Mesenchymal stem cell (in vitro differentiated cells and primary cell): ENCODE measurements at regions not wholly inside any gene's neighbourhood (a gene's known extent, or its start where the extent isn't known, plus 50 kb on each side); places are given as distances from the start of the nearest gene placed in this dataset.

Experiments
- DNase-seq: peaks from one replicate; pipeline ENCODE4 v3.0.0-alpha.2; 2013
- H2AFZ ChIP-seq: one replicate; pipeline ENCODE4 v1.6.1; 2013; ENCODE audit warnings: low read depth, mild to moderate bottlenecking, control low read depth, inconsistent platforms, low read length, moderate library complexity
- H2AK5ac ChIP-seq: 2 replicates; pipeline ENCODE4 v1.6.1; 2013; ENCODE audit warnings: low read length, moderate library complexity, mild to moderate bottlenecking, inconsistent platforms; ENCODE audit not compliant: severe bottlenecking
- H2BK120ac ChIP-seq: one replicate; pipeline ENCODE4 v1.6.1; 2013; ENCODE audit warnings: low read depth, mild to moderate bottlenecking, inconsistent platforms, low read length, moderate library complexity
- H2BK12ac ChIP-seq, 2 experiments: one replicate each; pipeline ENCODE4 v1.6.1; 2013; ENCODE audit warnings: inconsistent platforms in 2 of 2, low read length in 2 of 2, mild to moderate bottlenecking in 2 of 2, moderate library complexity in 2 of 2, control low read depth in 1 of 2
- H2BK15ac ChIP-seq: one replicate; pipeline ENCODE4 v1.6.1; 2013; ENCODE audit warnings: mild to moderate bottlenecking, low read depth, inconsistent platforms; ENCODE audit not compliant: poor library complexity, severe bottlenecking
- H2BK5ac ChIP-seq: 2 replicates; pipeline ENCODE4 v1.6.1; 2013; ENCODE audit warnings: low read depth, mild to moderate bottlenecking, low read length, control low read depth, inconsistent platforms; ENCODE audit not compliant: poor library complexity, severe bottlenecking
- H3K14ac ChIP-seq, 2 experiments: one replicate each; pipeline ENCODE4 v1.6.1; 2013; ENCODE audit warnings: inconsistent platforms in 2 of 2, low read length in 2 of 2, control low read depth in 1 of 2, mild to moderate bottlenecking in 1 of 2, moderate library complexity in 1 of 2
- H3K18ac ChIP-seq, 2 experiments: one replicate each; pipeline ENCODE4 v1.6.1; 2013; ENCODE audit warnings: inconsistent platforms in 2 of 2, low read length in 2 of 2, control low read depth in 1 of 2, low read depth in 1 of 2, mild to moderate bottlenecking in 1 of 2
- H3K23ac ChIP-seq, 2 experiments: one replicate each; pipeline ENCODE4 v1.6.1; 2013; ENCODE audit warnings: inconsistent platforms in 2 of 2, low read length in 2 of 2, mild to moderate bottlenecking in 2 of 2, moderate library complexity in 2 of 2, control low read depth in 1 of 2
- H3K27ac ChIP-seq: 2 replicates; pipeline ENCODE4 v1.5.1; 2013; ENCODE audit warnings: mild to moderate bottlenecking, moderate library complexity, low read length, control low read depth, inconsistent platforms; ENCODE audit not compliant: poor library complexity, severe bottlenecking
- H3K27me3 ChIP-seq, 2 experiments: 2 replicates each; pipeline versions ENCODE4 v1.6.1 to v1.7.0; 2013; ENCODE audit warnings: low read length in 2 of 2, mild to moderate bottlenecking in 2 of 2, moderate library complexity in 2 of 2, control low read depth in 1 of 2, inconsistent platforms in 1 of 2; ENCODE audit not compliant: control insufficient read depth in 1 of 2, insufficient read depth in 1 of 2
- H3K36me3 ChIP-seq, 2 experiments: 2 replicates each; pipeline versions ENCODE4 v1.6.1 to v1.7.0; 2013; ENCODE audit warnings: low read length in 2 of 2, control low read depth in 1 of 2, inconsistent platforms in 1 of 2, low read depth in 1 of 2, mild to moderate bottlenecking in 1 of 2; ENCODE audit not compliant: insufficient read depth in 2 of 2, control insufficient read depth in 1 of 2
- H3K4ac ChIP-seq, 2 experiments: one replicate each; pipeline ENCODE4 v1.6.1; 2013; ENCODE audit warnings: inconsistent platforms in 2 of 2, low read length in 2 of 2, mild to moderate bottlenecking in 2 of 2, moderate library complexity in 2 of 2, control low read depth in 1 of 2, low read depth in 1 of 2
- H3K4me1 ChIP-seq: 2 replicates; pipeline ENCODE4 v1.6.1; 2013; ENCODE audit warnings: low read depth, low read length, control low read depth; ENCODE audit not compliant: control insufficient read depth, insufficient read depth
- H3K4me2 ChIP-seq: 2 replicates; pipeline ENCODE4 v1.6.1; 2013; ENCODE audit warnings: low read length, mild to moderate bottlenecking, inconsistent platforms; ENCODE audit not compliant: poor library complexity, severe bottlenecking
- H3K4me3 ChIP-seq, 2 experiments: 2 replicates each; pipeline versions ENCODE4 v1.5.1 to v1.7.0; 2013; ENCODE audit warnings: low read length in 2 of 2, mild to moderate bottlenecking in 2 of 2, control low read depth in 1 of 2, low read depth in 1 of 2; ENCODE audit not compliant: insufficient read depth in 1 of 2
- H3K79me1 ChIP-seq: replicated peaks from 2 replicates; pipeline ENCODE4 v1.6.1; 2013; ENCODE audit warnings: mild to moderate bottlenecking, control low read depth, low read length, inconsistent platforms; ENCODE audit not compliant: poor library complexity, severe bottlenecking
- H3K9ac ChIP-seq: 2 replicates; pipeline ENCODE4 v1.7.0; 2013; ENCODE audit warnings: mild to moderate bottlenecking, low read length, moderate library complexity
- H3K9me3 ChIP-seq: 2 replicates; pipeline ENCODE4 v1.7.0; 2013; ENCODE audit warnings: mild to moderate bottlenecking, low read length; ENCODE audit not compliant: control insufficient read depth
- H4K8ac ChIP-seq: one replicate; pipeline ENCODE4 v1.6.1; 2013; ENCODE audit warnings: inconsistent platforms, mild to moderate bottlenecking, low read length, moderate library complexity
- H4K91ac ChIP-seq: one replicate; pipeline ENCODE4 v1.6.1; 2013; ENCODE audit warnings: mild to moderate bottlenecking, low read length, inconsistent platforms
- WGBS: methylation state at CpG from one replicate; pipeline ENCODE4 v1.1.7; 2013; ENCODE audit warnings: mixed read lengths; 5-methylcytosine and 5-hydroxymethylcytosine counted together

DNA sequence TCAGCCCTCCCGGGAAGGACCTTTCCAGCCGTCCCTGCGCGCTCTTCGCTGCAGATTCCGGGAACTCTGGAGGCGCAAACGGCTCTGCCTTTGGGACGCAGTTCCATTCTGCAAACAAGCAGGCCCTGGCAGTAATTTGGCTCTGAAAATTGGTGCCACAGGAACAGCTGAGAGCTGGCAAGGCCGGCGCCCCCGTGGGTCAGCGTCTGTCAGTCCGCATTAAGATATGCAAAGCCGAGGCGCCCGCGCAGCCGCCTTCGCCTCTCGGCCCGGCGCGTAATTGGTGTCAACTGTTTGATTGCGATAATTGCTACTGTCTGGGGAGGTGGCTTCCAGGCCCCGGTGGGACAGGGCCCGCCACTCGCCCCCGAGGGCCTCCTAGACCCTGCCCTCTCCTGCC is 73.6 kb downstream of the NCR2 start:
- Histone ChIP-seq H3K36me3 (no peaks in the 10 kb centered on the region), H3K79me1 (no peaks in the 10 kb centered on the region), H3K27ac (no peak overlapping the region), H3K27me3 (peaks cover 92 to 94% of the 10 kb centered on the region in 2 experiments), H3K4me2 (no peak overlapping the region), H2AFZ (no peak overlapping the region), H3K4me3 (no peak overlapping the region), H3K9ac (no peak overlapping the region), H2BK120ac (no peak overlapping the region), H3K4ac (no peak overlapping the region), H3K18ac (no peak overlapping the region), H3K14ac (no peak overlapping the region), H2AK5ac (no peak overlapping the region), H3K4me1 (peaks cover 6% of the 10 kb centered on the region), H4K91ac (no peak overlapping the region), H3K9me3 (no peaks in the 10 kb centered on the region), H4K8ac (no peak overlapping the region), H2BK5ac (no peak overlapping the region), H2BK12ac (no peak overlapping the region), H2BK15ac (no peak overlapping the region), H3K23ac (no peak overlapping the region)
- 7% methylated on average over 24 of the region's 29 CpGs for WGBS
- no peak for DNase-seq

DNA sequence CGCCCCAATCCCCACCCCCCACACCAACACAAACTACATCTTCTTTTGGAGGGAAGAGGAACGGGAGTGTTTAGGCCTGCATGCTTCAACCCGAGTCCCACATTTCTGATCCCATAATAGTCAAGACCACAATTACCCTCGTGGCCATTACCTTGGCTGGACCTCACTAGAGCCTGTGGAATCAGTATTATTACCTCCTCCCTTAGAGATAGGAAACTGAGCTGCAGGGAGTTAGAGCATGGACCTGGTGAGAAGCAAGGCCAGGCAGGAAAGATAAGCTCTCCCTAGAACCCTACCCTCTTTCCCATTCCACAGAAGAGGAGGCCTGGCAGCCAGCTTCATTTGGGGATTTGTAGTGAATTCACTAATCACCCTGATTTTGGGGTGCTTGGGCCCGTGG is 74.1 kb downstream of the NCR2 start:
- Histone ChIP-seq H3K9me3 (no peaks in the 10 kb centered on the region), H4K8ac (no peak overlapping the region), H3K18ac (no peak overlapping the region), H3K9ac (no peak overlapping the region), H2AFZ (no peak overlapping the region), H3K4ac (no peak overlapping the region), H2BK120ac (no peak overlapping the region), H2BK12ac (no peak overlapping the region), H2BK15ac (no peak overlapping the region), H3K23ac (no peak overlapping the region), H3K4me1 (peaks cover 6% of the 10 kb centered on the region), H4K91ac (no peak overlapping the region), H3K27ac (no peak overlapping the region), H2BK5ac (no peak overlapping the region), H3K27me3 (peaks cover 95 to 96% of the 10 kb centered on the region in 2 experiments), H3K4me3 (no peak overlapping the region), H3K4me2 (no peak overlapping the region), H3K79me1 (no peaks in the 10 kb centered on the region), H2AK5ac (no peak overlapping the region), H3K36me3 (no peaks in the 10 kb centered on the region), H3K14ac (no peak overlapping the region)
- 21% methylated on average over 3 of the region's 5 CpGs for WGBS
- no peak for DNase-seq

DNA sequence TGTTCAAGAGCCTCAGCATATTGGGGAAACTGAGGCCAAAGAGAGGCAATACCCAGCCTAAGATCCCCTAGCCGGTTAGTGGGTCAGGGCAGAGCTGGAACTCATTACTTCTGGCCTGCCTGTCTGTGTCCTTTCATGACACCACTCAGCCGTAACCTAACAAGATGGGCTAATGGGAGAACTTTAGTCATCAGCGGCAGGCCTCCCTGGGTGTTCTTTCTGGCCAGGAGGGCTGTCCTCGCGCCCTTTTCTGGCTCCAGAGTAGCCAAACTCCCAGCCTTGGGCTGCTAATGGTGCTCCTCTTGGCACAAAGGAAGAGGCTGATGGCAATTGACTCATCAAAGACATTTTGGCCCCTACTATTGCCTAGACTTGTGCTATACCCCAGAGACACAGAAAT is 76.6 kb downstream of the NCR2 start:
- no peak overlapping the region for H2BK12ac ChIP-seq
- H3K23ac ChIP-seq: no peak overlapping the region
- H3K27me3 ChIP-seq: peaks cover 96 to 97% of the 10 kb centered on the region in 2 experiments
- H4K8ac ChIP-seq: no peak overlapping the region
- no peak overlapping the region for H3K18ac ChIP-seq
- H3K9ac ChIP-seq: no peak overlapping the region
- H3K9me3 ChIP-seq: no peaks in the 10 kb centered on the region
- H2BK5ac ChIP-seq: no peak overlapping the region
- no peaks in the 10 kb centered on the region for H3K36me3 ChIP-seq
- WGBS: 61% methylated on average over 5 of the region's 5 CpGs
- no peak overlapping the region for H2BK15ac ChIP-seq
- H2AFZ ChIP-seq: no peak overlapping the region
- no peak overlapping the region for H3K27ac ChIP-seq
- no peak overlapping the region for H4K91ac ChIP-seq
- H3K14ac ChIP-seq: no peak overlapping the region
- no peak overlapping the region for H3K4me2 ChIP-seq
- no peaks in the 10 kb centered on the region for H3K79me1 ChIP-seq
- no peak overlapping the region for H3K4ac ChIP-seq
- H2AK5ac ChIP-seq: no peak overlapping the region
- peaks cover 2% of the 10 kb centered on the region for H3K4me1 ChIP-seq
- no peak overlapping the region for H2BK120ac ChIP-seq
- H3K4me3 ChIP-seq: no peak overlapping the region
- DNase-seq: no peak

- H3K23ac ChIP-seq: no peak overlapping the region
- no peaks in the 10 kb centered on the region for H3K79me1 ChIP-seq
- H3K4me3 ChIP-seq: no peak overlapping the region
- no peak overlapping the region for H2BK15ac ChIP-seq
- no peaks in the 10 kb centered on the region for H3K4me1 ChIP-seq
- H3K9me3 ChIP-seq: peaks cover 2% of the 10 kb centered on the region
- no peak overlapping the region for H2AK5ac ChIP-seq
- no peak overlapping the region for H4K91ac ChIP-seq
- H3K18ac ChIP-seq: no peak overlapping the region
- H3K27me3 ChIP-seq: peaks cover 96 to 97% of the 10 kb centered on the region in 2 experiments
- no peak overlapping the region for H3K4me2 ChIP-seq
- no peak overlapping the region for H4K8ac ChIP-seq
- H3K9ac ChIP-seq: no peak overlapping the region
- 27% methylated on average over 11 of the region's 11 CpGs for WGBS
- no peak overlapping the region for H2BK12ac ChIP-seq
- no peaks in the 10 kb centered on the region for H3K36me3 ChIP-seq
- H2BK5ac ChIP-seq: no peak overlapping the region
- no peak overlapping the region for H2AFZ ChIP-seq
- no peak overlapping the region for H3K14ac ChIP-seq
- no peak overlapping the region for H2BK120ac ChIP-seq
- H3K27ac ChIP-seq: no peak overlapping the region
- H3K4ac ChIP-seq: no peak overlapping the region
- no peak for DNase-seq
These were observed 77.8 kb downstream of the NCR2 start for GRCh38 chr6:41413250-41413649.
